IMR-90 (cell line): ENCODE measurements at regions not wholly inside any gene's neighbourhood (a gene's known extent, or its start where the extent isn't known, plus 50 kb on each side); places are given as distances from the start of the nearest gene placed in this dataset.
A peak's percentile ranks its signal among the peaks of the same experiment; 100 is the strongest.

Experiments
- ATAC-seq: fragments of 200-7000 bp; cut with Tn5 transposase; 2 replicates; pipeline ENCODE4 v1.9.1; 2020; ENCODE audit warnings: low read depth, mild to moderate bottlenecking, moderate library complexity
- BruUV-seq: library from RNA; stranded (reverse); fragments of 400-500 nt; replicated peaks from 2 replicates; lab custom pipeline; 2021; lab: Mats Ljungman, UMichigan
- CTCF ChIA-PET: fragments of 300-600 bp; formaldehyde crosslinking; extraction: SDS; loops from one replicate; lab custom pipeline; 2021; ENCODE audit warnings: antibody characterized with exemption; lab: Yijun Ruan, JAX
- POLR2A ChIA-PET: fragments of 300-600 bp; sonication (Branson Sonifier 250); formaldehyde crosslinking; loops from one replicate; lab custom pipeline; 2022; ENCODE audit warnings: antibody characterized with exemption; ENCODE audit not compliant: unreplicated experiment; lab: Charles Lee
- DNase-seq: peaks from one replicate; pipeline ENCODE4 v3.0.0; 2013
- H2AFZ ChIP-seq: replicated peaks from 2 replicates; pipeline ENCODE3; 2013; ENCODE audit warnings: low read length, mild to moderate bottlenecking; ENCODE audit not compliant: poor library complexity
- H2AK5ac ChIP-seq: 2 replicates; pipeline ENCODE4 v1.6.1; 2013; ENCODE audit warnings: low read depth, low read length, inconsistent platforms
- H2AK9ac ChIP-seq: replicated peaks from 2 replicates; pipeline ENCODE3; 2013; ENCODE audit warnings: mild to moderate bottlenecking, low read depth, low read length, moderate library complexity; ENCODE audit not compliant: poor library complexity
- H2BK120ac ChIP-seq: 2 replicates; pipeline ENCODE4 v1.6.1; 2013; ENCODE audit warnings: low read depth, low read length, inconsistent platforms
- H2BK15ac ChIP-seq: 3 replicates; pipeline ENCODE4 v1.6.1; 2013; ENCODE audit warnings: low read depth, low read length, inconsistent platforms
- H2BK20ac ChIP-seq: 2 replicates; pipeline ENCODE4 v1.6.1; 2013; ENCODE audit warnings: low read depth, mild to moderate bottlenecking, inconsistent platforms, low read length, moderate library complexity
- H2BK5ac ChIP-seq: 2 replicates; pipeline ENCODE4 v1.6.1; 2013; ENCODE audit warnings: mild to moderate bottlenecking, low read depth, low read length, inconsistent platforms; ENCODE audit not compliant: poor library complexity, severe bottlenecking
- H3K14ac ChIP-seq: replicated peaks from 2 replicates; pipeline ENCODE4 v1.6.1; 2013; ENCODE audit warnings: low read depth, low read length, inconsistent platforms
- H3K18ac ChIP-seq: 2 replicates; pipeline ENCODE4 v1.6.1; 2013; ENCODE audit warnings: low read depth, low read length, control low read depth
- H3K23ac ChIP-seq: 2 replicates; pipeline ENCODE4 v1.6.1; 2013; ENCODE audit warnings: low read depth, low read length, inconsistent platforms
- H3K27ac ChIP-seq: 2 replicates; pipeline ENCODE4 v1.5.1; 2013; ENCODE audit warnings: mild to moderate bottlenecking, control low read depth, low read length; ENCODE audit not compliant: insufficient read depth
- H3K27me3 ChIP-seq: 2 replicates; pipeline ENCODE4 v1.6.1; 2013; ENCODE audit warnings: low read length; ENCODE audit not compliant: control insufficient read depth, insufficient read depth
- H3K36me3 ChIP-seq: 2 replicates; pipeline ENCODE4 v1.6.1; 2013; ENCODE audit warnings: low read length, mixed read lengths; ENCODE audit not compliant: control insufficient read depth, insufficient read depth
- H3K4ac ChIP-seq: 2 replicates; pipeline ENCODE4 v1.6.1; 2013; ENCODE audit warnings: low read depth, low read length, inconsistent platforms
- H3K4me1 ChIP-seq: 2 replicates; pipeline ENCODE4 v1.6.1; 2013; ENCODE audit warnings: low read length, mixed read lengths; ENCODE audit not compliant: control insufficient read depth, insufficient read depth
- H3K4me2 ChIP-seq: 2 replicates; pipeline ENCODE4 v1.6.1; 2013; ENCODE audit warnings: low read depth, mild to moderate bottlenecking, control low read depth, low read length, moderate library complexity
- H3K4me3 ChIP-seq: 2 replicates; pipeline ENCODE4 v1.5.1; 2013; ENCODE audit warnings: low read depth, mild to moderate bottlenecking, control low read depth, low read length, moderate library complexity; ENCODE audit not compliant: insufficient read depth
- H3K56ac ChIP-seq: 2 replicates; pipeline ENCODE4 v1.6.1; 2013; ENCODE audit warnings: low read length, inconsistent platforms; ENCODE audit not compliant: insufficient read depth; ENCODE audit errors: extremely low read depth
- H3K79me1 ChIP-seq, 2 experiments: 2 replicates each; pipeline ENCODE4 v1.6.1; 2013; ENCODE audit warnings: low read length in 2 of 2, inconsistent platforms in 1 of 2, low read depth in 1 of 2
- H3K9ac ChIP-seq: 2 replicates; pipeline ENCODE4 v1.6.1; 2013; ENCODE audit warnings: low read depth, low read length, control low read depth
- H3K9me1 ChIP-seq: 2 replicates; pipeline ENCODE4 v1.6.1; 2013; ENCODE audit warnings: low read length, inconsistent platforms; ENCODE audit not compliant: insufficient read depth
- H3K9me3 ChIP-seq: 2 replicates; pipeline ENCODE4 v1.6.1; 2013; ENCODE audit warnings: low read length; ENCODE audit not compliant: control insufficient read depth, insufficient read depth
- H4K20me1 ChIP-seq: 2 replicates; pipeline ENCODE4 v1.6.1; 2013; ENCODE audit warnings: low read length, inconsistent platforms; ENCODE audit not compliant: insufficient read depth
- H4K5ac ChIP-seq: 2 replicates; pipeline ENCODE4 v1.6.1; 2013; ENCODE audit warnings: mild to moderate bottlenecking, low read depth, low read length, control low read depth
- H4K8ac ChIP-seq, 2 experiments: 2 replicates each; pipeline ENCODE4 v1.6.1; 2013; ENCODE audit warnings: low read depth in 2 of 2, low read length in 2 of 2, control low read depth in 1 of 2, inconsistent platforms in 1 of 2
- H4K91ac ChIP-seq: 2 replicates; pipeline ENCODE4 v1.6.1; 2013; ENCODE audit warnings: low read depth, low read length, inconsistent platforms; ENCODE audit not compliant: insufficient read depth
- MAFK ChIP-seq: IDR thresholded peaks from 2 replicates; pipeline ENCODE4 v1.6.1; 2012; ENCODE audit warnings: low read depth, low read length, improper control_type of control experiment
- SMC3 ChIP-seq: fragments of 150-350 bp; IDR thresholded peaks from 2 replicates; pipeline ENCODE4 v1.6.1; 2016; ENCODE audit warnings: low read depth, mild to moderate bottlenecking, antibody characterized with exemption, low read length, moderate library complexity
- WGBS, 2 experiments: methylation state at CpG; one replicate each; pipeline versions ENCODE4 v1.1.5 to v1.1.7; 2013; ENCODE audit warnings: missing lambda C conversion rate in 2 of 2; ENCODE audit not compliant: insufficient read length in 1 of 2; ENCODE audit errors: extremely low coverage in 2 of 2; 5-methylcytosine and 5-hydroxymethylcytosine counted together
- dilution Hi-C: fragments of 300-500 bp; cut with HindIII; formaldehyde crosslinking; loops from one replicate; pipeline ENCODE4 v1.14.3; 2018; ENCODE audit warnings: low sequenced_read_pairs; ENCODE audit not compliant: unreplicated experiment
- in situ Hi-C: fragments of 300-500 bp; cut with MboI; formaldehyde crosslinking; loops from 3 replicates; pipeline ENCODE4 v1.14.3; 2019; ENCODE audit warnings: low sequenced_read_pairs, inconsistent platforms, mixed read lengths
- intact Hi-C: fragments of 100-400 bp; cut with micrococcal nuclease; formaldehyde crosslinking; loops from 2 replicates; pipeline ENCODE4 v1.10.0; 2022
- TF ChIP-seq, protein P1 (sequence below): fragments of 150-350 bp; IDR thresholded peaks from 2 replicates; pipeline ENCODE4 v1.6.1; 2017; ENCODE audit warnings: mild to moderate bottlenecking, antibody characterized with exemption, low read length, low read depth
- TF ChIP-seq, protein P2 (sequence below): fragments of 150-350 bp; IDR thresholded peaks from 2 replicates; pipeline ENCODE4 v1.6.1; 2016; ENCODE audit warnings: low read depth, mild to moderate bottlenecking, low read length, moderate library complexity, borderline replicate concordance

DNA sequence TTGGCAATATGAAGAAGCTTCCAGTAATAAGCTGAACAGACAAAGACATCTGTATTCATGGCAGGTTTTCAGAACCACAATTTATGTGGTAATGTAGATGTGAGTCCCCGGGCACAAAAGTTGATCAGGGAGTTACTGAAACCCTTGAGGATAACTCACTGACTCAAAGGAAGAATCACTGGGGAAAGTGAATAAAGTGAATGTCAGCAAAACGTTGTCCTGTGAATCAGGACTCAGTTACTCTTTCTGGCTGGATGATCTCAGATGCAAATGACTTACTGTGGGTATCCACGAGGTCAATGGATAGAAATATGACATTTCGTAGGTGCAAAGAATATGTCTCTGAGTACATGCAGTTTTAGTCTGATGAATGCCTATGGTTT, 172.8 kb upstream of the CTBP2 start:
- H3K27ac ChIP-seq: no peak overlapping the region
- H3K36me3 ChIP-seq: no peaks in the 10 kb centered on the region
- ATAC-seq (no peak), DNase-seq (no peak)
- intact Hi-C loops: no loop called here
- no peak overlapping the region for H2AK5ac ChIP-seq
- no peak overlapping the region for H3K18ac ChIP-seq
- H3K9me3 ChIP-seq: no peaks in the 10 kb centered on the region
- H2BK15ac ChIP-seq: no peak overlapping the region
- H4K91ac ChIP-seq: no peak overlapping the region
- H2BK5ac ChIP-seq: no peak overlapping the region
- no peak overlapping the region for H3K23ac ChIP-seq
- H4K5ac ChIP-seq: no peak overlapping the region
- no peak overlapping the region for H3K4ac ChIP-seq
- POLR2A ChIA-PET: no interaction called here
- H4K8ac ChIP-seq: no peak overlapping the region
- no peak overlapping the region for H3K9ac ChIP-seq
- H4K20me1 ChIP-seq: no peaks in the 10 kb centered on the region
- dilution Hi-C loops: no loop called here
- no peak overlapping the region for H3K4me2 ChIP-seq
- no peak overlapping the region for H2AFZ ChIP-seq
- H3K4me3 ChIP-seq: no peak overlapping the region
- no peaks in the 10 kb centered on the region for H3K79me1 ChIP-seq
- BruUV-seq: no TSS peak
- peaks cover 1% of the 10 kb centered on the region; the same call in 1 of the 2 replicates for H3K27me3 ChIP-seq
- H2BK120ac ChIP-seq: no peak overlapping the region
- WGBS, 2 experiments: 0% methylated on average over 1 of the region's 4 CpGs; no CpG with 5 or more reads in 1 of the 2 experiments
- CTCF ChIA-PET: no interaction called here
- no peaks in the 10 kb centered on the region for H3K4me1 ChIP-seq
- in situ Hi-C loops: no loop called here
- no peak overlapping the region for H3K14ac ChIP-seq
- H2AK9ac ChIP-seq: no peak overlapping the region
- no peak overlapping the region for H2BK20ac ChIP-seq
- H3K9me1 ChIP-seq: no peaks in the 10 kb centered on the region
- no peak for TF ChIP-seq SMC3
- TF ChIP-seq, protein P1, sequence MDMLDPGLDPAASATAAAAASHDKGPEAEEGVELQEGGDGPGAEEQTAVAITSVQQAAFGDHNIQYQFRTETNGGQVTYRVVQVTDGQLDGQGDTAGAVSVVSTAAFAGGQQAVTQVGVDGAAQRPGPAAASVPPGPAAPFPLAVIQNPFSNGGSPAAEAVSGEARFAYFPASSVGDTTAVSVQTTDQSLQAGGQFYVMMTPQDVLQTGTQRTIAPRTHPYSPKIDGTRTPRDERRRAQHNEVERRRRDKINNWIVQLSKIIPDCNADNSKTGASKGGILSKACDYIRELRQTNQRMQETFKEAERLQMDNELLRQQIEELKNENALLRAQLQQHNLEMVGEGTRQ: no peak
- peak; percentile 36; the same call in 1 of the 2 replicates for TF ChIP-seq MAFK
- TF ChIP-seq, protein P2, sequence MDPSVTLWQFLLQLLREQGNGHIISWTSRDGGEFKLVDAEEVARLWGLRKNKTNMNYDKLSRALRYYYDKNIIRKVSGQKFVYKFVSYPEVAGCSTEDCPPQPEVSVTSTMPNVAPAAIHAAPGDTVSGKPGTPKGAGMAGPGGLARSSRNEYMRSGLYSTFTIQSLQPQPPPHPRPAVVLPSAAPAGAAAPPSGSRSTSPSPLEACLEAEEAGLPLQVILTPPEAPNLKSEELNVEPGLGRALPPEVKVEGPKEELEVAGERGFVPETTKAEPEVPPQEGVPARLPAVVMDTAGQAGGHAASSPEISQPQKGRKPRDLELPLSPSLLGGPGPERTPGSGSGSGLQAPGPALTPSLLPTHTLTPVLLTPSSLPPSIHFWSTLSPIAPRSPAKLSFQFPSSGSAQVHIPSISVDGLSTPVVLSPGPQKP: no peak
- H3K56ac ChIP-seq: no peak overlapping the region
